Esophagus (tissue), 2 donors: ENCODE measurements at regions not wholly inside any gene's neighbourhood (a gene's known extent, or its start where the extent isn't known, plus 50 kb on each side); places are given as distances from the start of the nearest gene placed in this dataset.

ENCODE experiments used
- H3K27ac ChIP-seq, 2 donors: one replicate each; pipeline ENCODE4 v1.5.1; 2013; ENCODE audit warnings: low read depth in 2 of 2, mild to moderate bottlenecking in 2 of 2, inconsistent platforms in 1 of 2, low read length in 1 of 2, moderate library complexity in 1 of 2
- H3K27me3 ChIP-seq, 2 donors: one replicate each; pipeline ENCODE4 v1.6.1; 2013; ENCODE audit warnings: low read length in 2 of 2, control low read depth in 1 of 2, mild to moderate bottlenecking in 1 of 2; ENCODE audit not compliant: insufficient read depth in 2 of 2, control insufficient read depth in 1 of 2
- H3K36me3 ChIP-seq, 2 donors: one replicate each; pipeline ENCODE4 v1.6.1; 2013; ENCODE audit warnings: low read length in 1 of 2; ENCODE audit not compliant: control insufficient read depth in 2 of 2, insufficient read depth in 2 of 2
- H3K4me1 ChIP-seq, 2 donors: one replicate each; pipeline ENCODE4 v1.6.1; 2013; ENCODE audit warnings: low read length in 1 of 2; ENCODE audit not compliant: control insufficient read depth in 2 of 2, insufficient read depth in 2 of 2
- H3K4me3 ChIP-seq, 2 donors: one replicate each; pipeline ENCODE4 v1.5.1; 2013; ENCODE audit warnings: low read length in 2 of 2, mild to moderate bottlenecking in 2 of 2, low read depth in 1 of 2, moderate library complexity in 1 of 2
- H3K9me3 ChIP-seq, 2 donors: one replicate each; pipeline ENCODE4 v1.6.1; 2013; ENCODE audit warnings: mild to moderate bottlenecking in 2 of 2, low read depth in 1 of 2, low read length in 1 of 2, moderate library complexity in 1 of 2; ENCODE audit not compliant: control insufficient read depth in 2 of 2, insufficient read depth in 1 of 2
- WGBS, 2 donors: extraction: QIAGEN DNeasy Blood & Tissue Kit; methylation state at CpG; one replicate each; pipeline ENCODE4 v1.1.7; 2013; 5-methylcytosine and 5-hydroxymethylcytosine counted together
- donor health status: healthy with polysubstance abuse.
- donor health status: Bipolar disorder and iron deficiency.

GRCh38 chr6:51062166-51062722 lies 243.6 kb downstream of the TFAP2B start:
- no peaks in the 10 kb centered on the region for H3K4me1 ChIP-seq
- no peak overlapping the region for H3K4me3 ChIP-seq
- WGBS, 2 donors = 67 to 75% methylated on average over 3 of the region's 3 CpGs
- H3K27ac ChIP-seq = no peak overlapping the region
- H3K9me3 ChIP-seq = no peaks in the 10 kb centered on the region
- H3K27me3 ChIP-seq = no peaks in the 10 kb centered on the region
- no peaks in the 10 kb centered on the region for H3K36me3 ChIP-seq

- Histone ChIP-seq H3K4me1 (no peaks in the 10 kb centered on the region), H3K4me3 (no peak overlapping the region), H3K9me3 (no peaks in the 10 kb centered on the region), H3K27ac (no peak overlapping the region), H3K36me3 (no peaks in the 10 kb centered on the region), H3K27me3 (no peaks in the 10 kb centered on the region)
- WGBS, 2 donors = 78 to 85% methylated on average over 3 of the region's 3 CpGs
These were observed 259.3 kb downstream of the TFAP2B start for GRCh38 chr6:51077821-51078518.

GRCh38 chr6:51090343-51090742 lies 271.7 kb downstream of the TFAP2B start:
- H3K9me3 ChIP-seq = peaks cover 0 to 2% of the 10 kb centered on the region in 2 donors
- no peaks in the 10 kb centered on the region for H3K27me3 ChIP-seq
- H3K36me3 ChIP-seq = no peaks in the 10 kb centered on the region
- H3K4me3 ChIP-seq = no peak overlapping the region
- no peak overlapping the region for H3K27ac ChIP-seq
- no peaks in the 10 kb centered on the region for H3K4me1 ChIP-seq

- H3K4me1 ChIP-seq = no peaks in the 10 kb centered on the region
- WGBS, 2 donors = 58 to 80% methylated on average over 3 of the region's 3 CpGs
- H3K27me3 ChIP-seq = no peaks in the 10 kb centered on the region
- no peak overlapping the region for H3K4me3 ChIP-seq
- H3K36me3 ChIP-seq = no peaks in the 10 kb centered on the region
- no peak overlapping the region for H3K27ac ChIP-seq
- H3K9me3 ChIP-seq = peaks cover 0 to 2% of the 10 kb centered on the region in 2 donors
These were observed 275.2 kb downstream of the TFAP2B start for GRCh38 chr6:51093871-51094270.

GRCh38 chr6:51094271-51094670 lies 275.6 kb downstream of the TFAP2B start:
- no peak overlapping the region for H3K27ac ChIP-seq
- H3K4me1 ChIP-seq = no peaks in the 10 kb centered on the region
- WGBS, 2 donors = 56 to 63% methylated on average over 1 of the region's 1 CpG
- H3K9me3 ChIP-seq = peaks cover 0 to 2% of the 10 kb centered on the region in 2 donors
- no peaks in the 10 kb centered on the region for H3K36me3 ChIP-seq
- no peaks in the 10 kb centered on the region for H3K27me3 ChIP-seq
- H3K4me3 ChIP-seq = no peak overlapping the region

GRCh38 chr6:51098246-51098645 lies 279.6 kb downstream of the TFAP2B start:
- 56 to 59% methylated on average over 5 of the region's 5 CpGs for WGBS, 2 donors

GRCh38 chr6:51098791-51099190 lies 280.1 kb downstream of the TFAP2B start:
- no peak overlapping the region for H3K27ac ChIP-seq
- H3K4me3 ChIP-seq = no peak overlapping the region
- H3K4me1 ChIP-seq = no peaks in the 10 kb centered on the region
- H3K36me3 ChIP-seq = no peaks in the 10 kb centered on the region
- H3K27me3 ChIP-seq = no peaks in the 10 kb centered on the region
- H3K9me3 ChIP-seq = no peaks in the 10 kb centered on the region

More at GRCh38 chr6:51098246-51098645, 279.6 kb downstream of the TFAP2B start:
- H3K9me3 ChIP-seq = no peaks in the 10 kb centered on the region
- H3K4me1 ChIP-seq = no peaks in the 10 kb centered on the region
- no peaks in the 10 kb centered on the region for H3K36me3 ChIP-seq
- H3K27ac ChIP-seq = no peak overlapping the region
- H3K4me3 ChIP-seq = no peak overlapping the region
- no peaks in the 10 kb centered on the region for H3K27me3 ChIP-seq

GRCh38 chr6:51099201-51099600 lies 280.5 kb downstream of the TFAP2B start:
- no peaks in the 10 kb centered on the region for H3K36me3 ChIP-seq
- H3K9me3 ChIP-seq = no peaks in the 10 kb centered on the region
- no peak overlapping the region for H3K27ac ChIP-seq
- no peaks in the 10 kb centered on the region for H3K4me1 ChIP-seq
- no peak overlapping the region for H3K4me3 ChIP-seq
- 54 to 76% methylated on average over 2 of the region's 2 CpGs for WGBS, 2 donors
- H3K27me3 ChIP-seq = no peaks in the 10 kb centered on the region

GRCh38 chr6:51105357-51105756 lies 286.7 kb downstream of the TFAP2B start:
- Histone ChIP-seq H3K27ac (no peak overlapping the region), H3K9me3 (no peaks in the 10 kb centered on the region), H3K4me3 (no peak overlapping the region), H3K36me3 (no peaks in the 10 kb centered on the region), H3K27me3 (no peaks in the 10 kb centered on the region), H3K4me1 (no peaks in the 10 kb centered on the region)
- 74 to 84% methylated on average over 1 of the region's 1 CpG for WGBS, 2 donors

- no peak overlapping the region for H3K4me3 ChIP-seq
- no peaks in the 10 kb centered on the region for H3K9me3 ChIP-seq
- WGBS, 2 donors = 51 to 52% methylated on average over 2 of the region's 2 CpGs
- H3K36me3 ChIP-seq = no peaks in the 10 kb centered on the region
- H3K4me1 ChIP-seq = no peaks in the 10 kb centered on the region
- no peak overlapping the region for H3K27ac ChIP-seq
- H3K27me3 ChIP-seq = no peaks in the 10 kb centered on the region
These were observed 289.1 kb downstream of the TFAP2B start for GRCh38 chr6:51107769-51108203.
